Stimulated activated CD4-positive, alpha-beta T cell treated with anti-CD3 and anti-CD28 coated beads, TNF-alpha, amount 100 ng/mL, for 24 hours (primary cell): ENCODE measurements at regions not wholly inside any gene's neighbourhood (a gene's known extent, or its start where the extent isn't known, plus 50 kb on each side); places are given as distances from the start of the nearest gene placed in this dataset.

Experiments
- DNase-seq, 3 experiments: peaks; one replicate each; pipeline ENCODE4 v3.0.0-alpha.2; 2020; ENCODE audit warnings: low read depth in 3 of 3

DNA sequence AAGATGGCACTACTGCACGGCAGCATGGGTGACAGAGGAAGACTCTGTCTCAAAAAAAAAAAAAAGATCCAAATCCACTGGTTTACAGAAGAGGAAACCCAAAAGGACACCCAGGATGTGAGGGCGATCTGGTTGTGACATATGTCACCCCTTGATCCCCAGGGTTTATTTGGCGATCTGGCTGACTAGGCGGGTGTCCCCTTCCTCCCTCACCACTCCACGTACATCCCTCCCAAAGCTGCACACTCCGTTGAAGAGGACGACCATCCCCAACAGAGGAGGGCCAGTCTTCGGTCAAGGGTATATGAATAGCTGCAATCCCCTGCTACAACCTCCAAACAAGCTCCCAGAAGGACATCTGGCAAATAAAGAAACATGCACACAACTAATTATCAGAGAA is 111.6 kb downstream of the HTR5A start:
- no peak for DNase-seq

- DNase-seq = no peak
Measured at GRCh38 chr7:155182406-155182970, 112.4 kb downstream of the HTR5A start.

GRCh38 chr7:155183655-155184054 is 113.5 kb downstream of the HTR5A start:
- DNase-seq = no peak

GRCh38 chr7:155184923-155185322 is 112.8 kb upstream of the INSIG1 start:
- DNase-seq = no peak

- no peak for DNase-seq
Measured at GRCh38 chr7:155187061-155187785, 110.5 kb upstream of the INSIG1 start.

DNA sequence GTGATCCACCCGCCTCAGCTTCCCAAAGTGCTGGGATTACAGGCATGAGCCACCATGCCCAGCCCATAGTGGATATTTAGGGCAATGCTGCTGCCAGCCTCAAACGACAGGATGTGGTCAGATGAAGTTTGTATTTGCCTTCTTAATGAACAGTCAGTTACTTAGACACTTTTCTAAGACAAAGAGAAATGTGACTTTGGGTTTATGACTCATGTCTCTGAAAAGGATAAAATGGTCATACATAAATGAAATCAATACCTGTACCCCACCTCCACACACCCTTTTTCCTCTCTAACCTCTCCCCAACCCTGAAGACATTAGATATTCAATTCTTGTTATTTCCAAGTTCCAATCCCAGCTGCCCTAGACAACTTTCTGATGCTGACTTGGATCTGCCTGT is 109.3 kb upstream of the INSIG1 start:
- no peak for DNase-seq

GRCh38 chr7:155188821-155189581 is 108.7 kb upstream of the INSIG1 start:
- DNase-seq = no peak

DNA sequence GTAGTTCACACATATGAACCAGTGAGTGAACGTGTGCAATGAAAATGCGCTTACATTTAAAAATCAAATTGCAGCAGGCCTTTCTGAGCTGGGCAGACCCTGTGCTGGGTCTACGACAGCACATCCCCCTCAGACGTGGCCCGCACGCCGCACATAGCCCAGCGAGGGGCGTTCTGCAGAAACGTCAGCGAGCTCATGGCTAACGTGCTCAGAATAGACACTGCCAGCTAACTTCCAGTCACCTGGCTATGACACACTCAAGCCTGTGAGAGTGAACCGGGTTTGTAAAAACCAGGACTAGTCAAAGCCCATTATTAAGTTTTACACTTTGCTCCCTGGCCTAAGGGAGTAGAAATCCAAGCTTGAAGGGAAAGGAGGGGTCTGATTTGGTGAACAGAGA is 108.1 kb upstream of the INSIG1 start:
- DNase-seq = no peak

DNA sequence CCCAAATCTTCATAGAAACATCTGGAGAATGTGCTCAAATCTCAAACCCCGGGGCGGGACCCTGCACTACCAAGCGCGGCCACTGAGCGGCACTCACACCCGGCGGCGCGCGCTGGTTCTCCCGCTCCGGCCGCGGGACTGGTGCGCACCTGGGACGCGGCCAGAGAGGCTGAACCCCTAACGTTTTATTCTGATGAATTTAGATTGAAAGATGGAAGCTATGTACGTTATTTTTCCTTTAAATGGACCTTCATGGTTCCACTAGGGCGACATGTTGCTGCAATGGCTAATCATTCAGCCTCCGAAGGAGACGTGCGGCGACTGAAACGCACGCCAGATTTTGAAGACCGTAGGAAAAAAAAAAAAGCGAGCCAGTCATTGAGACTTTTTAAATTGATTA is 107.0 kb upstream of the INSIG1 start:
- peak; percentile 43 to 69 (median 58) for DNase-seq

- DNase-seq = no peak
Measured at GRCh38 chr7:155191137-155191536, 106.5 kb upstream of the INSIG1 start.

- no peak for DNase-seq
Measured at GRCh38 chr7:155191901-155192478, 105.7 kb upstream of the INSIG1 start.

DNA sequence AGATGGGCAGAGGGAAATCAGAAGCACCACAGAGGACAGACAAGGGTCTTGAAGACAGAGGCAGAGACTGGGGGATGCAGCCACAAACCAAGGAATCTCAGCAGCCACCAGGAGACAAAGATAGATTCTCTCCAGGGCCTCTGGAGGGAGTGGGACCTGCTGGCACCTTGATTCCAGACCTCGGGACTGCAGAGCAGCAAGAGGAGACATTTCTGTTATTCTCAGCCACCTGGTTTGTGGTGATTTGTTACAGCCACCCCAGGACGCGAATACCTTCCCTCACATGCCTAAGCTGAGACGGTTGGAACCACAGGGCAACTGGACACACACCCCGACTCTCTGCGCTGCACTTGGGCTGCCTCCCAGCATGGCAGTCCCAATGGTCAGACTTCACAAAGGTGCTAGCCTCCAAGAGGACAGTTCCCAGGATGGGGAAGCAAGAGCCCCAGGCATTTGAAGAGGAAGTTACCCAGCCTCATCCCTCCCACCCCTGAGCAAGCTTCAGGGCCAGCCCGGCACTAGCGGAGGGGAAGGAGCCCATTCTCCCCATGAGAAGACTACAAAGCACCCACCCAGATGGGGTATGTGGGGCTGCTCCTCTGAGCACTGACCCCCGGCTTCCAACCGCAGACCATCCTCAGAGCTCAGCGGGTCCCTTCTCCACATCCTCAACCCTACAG is 104.6 kb upstream of the INSIG1 start:
- no peak for DNase-seq

DNA sequence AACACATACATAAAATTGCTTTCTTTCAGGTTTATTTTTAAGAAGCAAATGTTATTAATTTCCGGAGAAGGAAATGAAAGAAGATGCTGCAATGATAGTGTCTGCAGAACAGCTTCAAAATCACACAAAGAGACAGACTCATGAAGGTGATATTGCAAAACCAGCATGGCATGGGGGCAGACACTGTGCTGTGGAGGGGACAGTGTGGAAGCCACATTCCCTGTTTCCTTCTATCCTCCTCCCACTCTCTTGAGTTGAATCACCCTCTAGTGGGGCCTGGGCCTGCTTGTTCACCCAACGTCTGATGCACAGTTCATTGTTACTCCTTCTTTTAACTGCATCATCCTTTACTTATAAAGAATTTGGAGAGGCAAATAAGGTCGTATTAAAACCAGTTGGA is 104.0 kb upstream of the INSIG1 start:
- no peak for DNase-seq

DNA sequence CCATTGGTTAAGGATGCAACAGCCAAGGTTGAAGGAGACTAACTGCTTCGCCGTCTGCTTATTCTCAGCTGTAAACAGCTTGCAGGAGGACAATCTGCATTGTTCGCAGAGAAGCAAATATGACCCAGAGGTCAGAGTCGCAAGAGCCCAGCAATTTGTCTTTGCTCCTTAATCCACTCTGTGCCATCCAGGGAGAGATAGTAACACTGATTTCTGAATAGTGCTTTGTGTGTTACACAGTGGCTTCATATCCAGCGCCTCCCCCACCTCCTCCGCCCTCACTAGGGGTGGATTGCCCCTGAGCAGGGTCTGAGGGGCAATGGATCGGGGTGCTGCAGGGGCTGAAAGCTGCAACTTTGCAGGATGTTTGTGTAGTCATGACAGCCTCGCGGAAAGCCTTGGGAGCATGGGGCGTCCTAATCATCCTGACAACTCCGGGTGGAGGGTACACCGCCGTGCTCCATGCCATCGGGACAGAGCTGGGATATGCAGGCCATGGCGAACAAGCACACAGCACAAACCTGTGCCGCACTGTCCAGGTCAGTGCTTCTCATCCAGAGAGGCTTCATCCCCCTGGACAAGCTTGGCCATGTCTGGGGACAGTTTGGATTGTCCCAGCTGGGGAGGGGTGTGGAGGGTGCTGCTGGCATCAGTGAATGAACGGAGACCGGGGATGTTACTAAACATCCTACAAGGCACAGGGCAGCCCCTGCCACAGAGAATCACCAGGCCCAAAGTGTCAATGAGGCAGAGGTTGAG is 103.1 kb upstream of the INSIG1 start:
- no peak for DNase-seq

- DNase-seq = no peak
Measured at GRCh38 chr7:155195939-155196523, 101.6 kb upstream of the INSIG1 start.

DNA sequence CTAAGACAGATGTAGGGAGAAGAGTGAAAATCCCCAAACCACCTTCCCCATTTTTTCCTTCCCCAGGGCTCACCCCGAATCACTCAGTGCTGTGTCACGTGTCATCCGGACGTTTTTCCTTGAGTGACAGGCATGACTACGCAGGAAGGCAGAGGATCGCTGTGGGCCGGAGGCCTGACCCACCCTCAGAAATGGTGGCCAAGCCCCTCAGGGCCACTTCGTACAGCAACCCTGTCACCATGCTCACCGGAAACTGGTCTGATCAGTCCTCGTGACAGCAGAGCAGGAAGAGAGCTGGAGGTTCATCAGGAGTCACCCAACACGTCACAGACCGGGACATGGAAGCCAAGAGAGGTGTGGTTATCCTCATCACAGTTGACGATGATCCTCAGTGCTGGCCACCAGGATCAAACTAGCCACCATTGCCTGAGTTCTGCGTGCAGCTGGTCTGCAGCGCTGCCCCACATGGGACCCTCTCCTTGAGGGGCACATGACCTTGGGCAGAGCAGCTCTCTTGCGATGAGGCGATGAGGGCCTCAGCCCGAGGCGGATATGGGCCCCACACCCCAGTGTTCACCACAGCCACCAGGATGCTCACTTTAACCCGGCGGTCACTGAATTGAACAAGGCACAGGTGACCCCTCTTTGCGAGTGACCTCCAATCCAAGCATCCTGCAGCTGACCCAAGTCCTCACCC is 99.3 kb upstream of the INSIG1 start:
- no peak for DNase-seq

DNA sequence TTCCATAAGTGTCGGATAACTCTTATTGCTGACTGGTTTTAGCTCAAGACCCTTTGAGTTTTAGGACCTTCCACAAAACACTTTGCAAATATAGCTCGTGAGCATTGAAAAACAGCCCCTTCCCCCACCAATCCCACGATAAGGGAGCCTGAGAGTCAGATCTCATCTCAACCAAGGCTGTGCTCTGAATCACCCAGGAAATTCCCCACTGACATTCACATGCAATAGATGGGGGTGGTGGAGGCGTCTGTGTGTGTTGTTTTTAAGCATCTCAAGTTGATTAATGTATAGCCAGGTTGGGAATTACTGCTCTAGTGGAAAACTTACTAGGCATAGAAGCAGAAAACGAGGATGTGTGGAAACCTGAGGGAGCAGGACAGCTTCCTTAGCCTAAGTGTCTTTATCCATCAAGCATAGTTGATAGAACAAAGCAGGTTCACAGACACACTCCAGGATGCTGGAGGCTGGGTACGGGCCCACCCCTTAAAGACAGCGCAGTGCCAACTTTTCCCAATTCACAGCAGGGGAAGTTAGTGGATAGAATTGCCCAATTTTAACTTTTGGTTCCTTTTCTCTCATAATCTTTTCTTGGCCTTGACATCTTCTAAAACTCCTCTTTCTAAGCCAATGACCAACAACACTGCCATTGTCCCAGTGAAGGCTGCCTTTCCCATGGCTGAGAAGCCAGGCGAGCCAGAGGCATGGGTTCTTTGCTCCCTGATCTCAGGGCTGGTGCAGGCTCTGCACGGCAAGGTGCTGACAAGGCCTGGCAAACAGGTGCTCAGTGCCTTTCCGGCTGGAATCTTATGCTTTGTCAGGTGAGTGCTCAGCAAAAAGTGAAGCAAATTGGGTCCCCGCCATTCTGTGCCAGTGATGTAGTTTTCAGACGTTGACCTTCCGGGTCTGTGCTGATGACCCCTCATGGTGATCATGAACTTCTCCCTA is 98.5 kb upstream of the INSIG1 start:
- peak; percentile 27 to 52 (median 42) for DNase-seq

DNA sequence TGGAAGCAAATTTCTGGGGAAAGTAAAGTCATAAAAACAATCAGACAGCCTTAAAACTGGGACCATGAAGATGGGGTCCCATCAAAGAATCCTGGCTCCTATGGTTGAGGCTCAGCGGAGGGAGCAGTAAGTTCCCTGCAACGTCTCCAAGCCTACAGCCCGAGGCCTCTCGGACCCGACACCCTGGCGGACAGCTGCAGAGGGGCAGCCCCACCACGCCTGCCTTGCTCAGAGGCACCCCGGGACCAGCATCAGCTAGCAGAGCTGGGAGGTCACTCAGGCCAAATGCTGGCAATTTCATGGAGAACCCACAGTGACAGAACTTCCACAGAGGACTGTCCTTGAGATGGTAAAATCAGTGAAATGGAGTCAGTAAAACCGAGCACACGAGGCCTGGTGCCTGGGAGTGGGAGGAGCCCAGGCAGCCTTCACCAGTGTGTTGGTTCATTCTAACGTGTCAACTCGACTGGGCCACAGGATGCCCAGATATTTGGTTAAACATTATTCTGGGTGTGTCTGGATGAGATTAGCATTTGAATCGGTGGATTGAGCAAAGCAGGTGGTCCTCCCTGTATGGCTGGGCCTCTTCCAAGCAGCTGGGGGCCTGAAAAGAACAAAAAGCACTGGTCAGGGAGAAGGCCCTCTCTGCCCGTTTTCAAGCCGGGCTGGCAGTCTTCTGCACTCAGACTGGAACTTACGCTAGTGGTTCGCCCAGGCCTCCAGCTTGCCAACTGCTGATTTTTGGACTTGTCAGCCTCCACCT is 96.2 kb upstream of the INSIG1 start:
- DNase-seq = no peak
